LNCaP clone FGC (cell line): ENCODE measurements at regions not wholly inside any gene's neighbourhood (a gene's known extent, or its start where the extent isn't known, plus 50 kb on each side); places are given as distances from the start of the nearest gene placed in this dataset.

ENCODE experiments used
- DNase-seq: peaks from one replicate; pipeline ENCODE4 v3.0.0-alpha.2; 2011; ENCODE audit warnings: low read depth
- H3K4me3 ChIP-seq: 2 replicates; pipeline ENCODE4 v1.5.1; 2011; ENCODE audit warnings: mild to moderate bottlenecking, low read depth, low read length, control low read depth
- CTCF ChIP-seq: IDR thresholded peaks from 2 replicates; pipeline ENCODE4 v1.5.1; 2012; ENCODE audit warnings: mild to moderate bottlenecking; ENCODE audit not compliant: control insufficient read depth, insufficient read depth; ENCODE audit errors: extremely low read depth

- no peak overlapping the region for H3K4me3 ChIP-seq
- no peak for DNase-seq
- no peak for TF ChIP-seq CTCF
Observed at GRCh38 chr6:170035044-170035443, 255.8 kb downstream of the DLL1 start.

- no peak overlapping the region for H3K4me3 ChIP-seq
- no peak for DNase-seq
- TF ChIP-seq CTCF, result no peak
Observed at GRCh38 chr6:170034294-170034693, 256.6 kb downstream of the DLL1 start.

- TF ChIP-seq CTCF, result no peak
- DNase-seq, result no peak
- H3K4me3 ChIP-seq, result no peak overlapping the region
Observed at GRCh38 chr6:170033666-170034065, 257.2 kb downstream of the DLL1 start.

GRCh38 chr6:170032706-170033309, 258.1 kb downstream of the DLL1 start:
- TF ChIP-seq CTCF, result no peak
- no peak overlapping the region for H3K4me3 ChIP-seq
- DNase-seq, result no peak

GRCh38 chr6:170032197-170032596, 258.7 kb downstream of the DLL1 start:
- no peak for TF ChIP-seq CTCF
- no peak for DNase-seq

GRCh38 chr6:170031684-170032121, 259.2 kb downstream of the DLL1 start:
- no peak for DNase-seq
- TF ChIP-seq CTCF, result no peak
- no peak overlapping the region for H3K4me3 ChIP-seq

More at GRCh38 chr6:170032197-170032596, 258.7 kb downstream of the DLL1 start:
- no peak overlapping the region for H3K4me3 ChIP-seq
